GM12874 (cell line): ENCODE measurements at regions not wholly inside any gene's neighbourhood (a gene's known extent, or its start where the extent isn't known, plus 50 kb on each side); places are given as distances from the start of the nearest gene placed in this dataset.

Experiments
- TF ChIP-seq, protein P1 (sequence below): IDR thresholded peaks from 2 replicates; pipeline ENCODE4 v1.5.1; 2011; ENCODE audit warnings: low read depth, mild to moderate bottlenecking, control low read depth, low read length, moderate library complexity; ENCODE audit not compliant: insufficient read depth

GRCh38 chr2:142668420-142668819, 209.0 kb upstream of the KYNU start:
- TF ChIP-seq, protein P1, sequence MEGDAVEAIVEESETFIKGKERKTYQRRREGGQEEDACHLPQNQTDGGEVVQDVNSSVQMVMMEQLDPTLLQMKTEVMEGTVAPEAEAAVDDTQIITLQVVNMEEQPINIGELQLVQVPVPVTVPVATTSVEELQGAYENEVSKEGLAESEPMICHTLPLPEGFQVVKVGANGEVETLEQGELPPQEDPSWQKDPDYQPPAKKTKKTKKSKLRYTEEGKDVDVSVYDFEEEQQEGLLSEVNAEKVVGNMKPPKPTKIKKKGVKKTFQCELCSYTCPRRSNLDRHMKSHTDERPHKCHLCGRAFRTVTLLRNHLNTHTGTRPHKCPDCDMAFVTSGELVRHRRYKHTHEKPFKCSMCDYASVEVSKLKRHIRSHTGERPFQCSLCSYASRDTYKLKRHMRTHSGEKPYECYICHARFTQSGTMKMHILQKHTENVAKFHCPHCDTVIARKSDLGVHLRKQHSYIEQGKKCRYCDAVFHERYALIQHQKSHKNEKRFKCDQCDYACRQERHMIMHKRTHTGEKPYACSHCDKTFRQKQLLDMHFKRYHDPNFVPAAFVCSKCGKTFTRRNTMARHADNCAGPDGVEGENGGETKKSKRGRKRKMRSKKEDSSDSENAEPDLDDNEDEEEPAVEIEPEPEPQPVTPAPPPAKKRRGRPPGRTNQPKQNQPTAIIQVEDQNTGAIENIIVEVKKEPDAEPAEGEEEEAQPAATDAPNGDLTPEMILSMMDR, result no peak

- TF ChIP-seq, protein P1, result no peak
Measured at GRCh38 chr2:142665241-142665640, 212.2 kb upstream of the KYNU start.

DNA sequence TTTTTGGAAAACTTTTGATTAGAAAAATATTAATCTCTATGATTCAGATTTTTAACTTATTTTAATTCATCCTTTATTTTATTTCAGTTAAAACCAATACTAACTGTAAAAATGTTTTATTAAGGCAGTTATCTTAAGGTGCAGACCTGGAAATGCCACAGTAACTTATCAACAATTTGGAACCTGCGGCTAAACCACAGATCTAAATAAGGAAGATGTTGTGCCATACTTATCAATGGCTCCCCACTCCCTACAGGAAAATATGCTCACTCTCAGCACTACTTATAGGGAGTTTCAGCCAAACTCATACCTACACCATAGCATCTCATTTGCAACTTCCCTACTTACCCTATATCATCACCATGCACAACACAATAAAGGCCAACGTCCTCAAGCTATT, 226.9 kb upstream of the KYNU start:
- TF ChIP-seq, protein P1, result no peak

DNA sequence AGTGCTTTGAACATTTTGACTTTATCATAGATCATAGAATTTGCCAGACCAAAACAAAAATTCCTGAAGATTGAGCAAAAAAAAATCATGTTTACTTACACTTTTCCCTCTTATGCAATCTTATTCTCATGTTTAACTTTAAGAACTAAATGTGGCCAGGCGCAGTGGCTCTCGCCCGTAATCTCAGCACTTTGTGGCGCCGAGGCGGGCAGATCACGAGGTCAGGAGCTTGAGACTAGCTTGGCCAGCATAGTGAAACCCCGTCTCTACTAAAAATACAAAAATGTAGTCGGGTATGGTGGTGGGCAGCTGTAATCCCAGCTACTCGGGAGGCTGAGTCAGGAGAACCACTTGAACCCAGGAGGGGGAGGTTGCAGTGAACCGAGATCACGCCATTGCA, 227.9 kb upstream of the KYNU start:
- TF ChIP-seq, protein P1, result no peak

DNA sequence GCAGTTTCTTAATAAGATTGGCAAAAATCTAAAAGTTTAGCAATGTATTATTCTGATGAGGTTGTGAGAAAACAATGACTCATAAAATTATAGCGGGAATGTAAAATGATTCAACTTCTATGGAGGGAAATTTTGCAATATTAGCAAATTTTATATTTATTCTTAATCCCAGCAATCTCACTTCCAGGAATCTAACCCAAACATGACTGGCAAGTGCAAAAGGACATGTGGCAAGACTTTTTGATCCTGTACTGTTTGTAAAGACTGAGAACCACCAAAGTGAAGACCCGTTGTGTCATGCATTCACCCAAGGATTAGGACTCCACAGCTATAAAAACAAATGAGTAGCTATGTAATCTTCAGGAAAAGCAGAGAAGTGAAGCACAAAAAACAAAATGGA, 234.8 kb upstream of the KYNU start:
- TF ChIP-seq, protein P1, result no peak

DNA sequence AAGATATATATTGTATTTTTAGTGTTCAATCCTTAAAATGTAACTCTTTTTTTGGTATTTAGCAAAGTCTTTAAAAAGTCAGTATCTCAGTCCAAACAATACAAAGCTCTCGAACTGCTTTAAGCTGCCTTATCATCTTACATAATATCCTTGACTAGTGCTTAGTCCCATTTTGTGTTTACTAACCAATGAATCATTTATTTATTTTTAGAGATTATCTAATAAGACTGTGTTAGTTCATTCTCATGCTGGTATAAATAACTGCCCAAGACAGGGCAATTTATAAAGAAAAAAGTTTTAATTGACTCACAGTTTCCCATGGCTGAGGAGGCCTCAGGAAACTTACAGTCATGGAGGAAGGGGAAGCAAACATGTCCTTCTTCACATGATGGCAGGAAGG, 248.3 kb upstream of the KYNU start:
- TF ChIP-seq, protein P1, result no peak

- TF ChIP-seq, protein P1, result no peak
Measured at GRCh38 chr2:142621287-142621686, 256.2 kb upstream of the KYNU start.

DNA sequence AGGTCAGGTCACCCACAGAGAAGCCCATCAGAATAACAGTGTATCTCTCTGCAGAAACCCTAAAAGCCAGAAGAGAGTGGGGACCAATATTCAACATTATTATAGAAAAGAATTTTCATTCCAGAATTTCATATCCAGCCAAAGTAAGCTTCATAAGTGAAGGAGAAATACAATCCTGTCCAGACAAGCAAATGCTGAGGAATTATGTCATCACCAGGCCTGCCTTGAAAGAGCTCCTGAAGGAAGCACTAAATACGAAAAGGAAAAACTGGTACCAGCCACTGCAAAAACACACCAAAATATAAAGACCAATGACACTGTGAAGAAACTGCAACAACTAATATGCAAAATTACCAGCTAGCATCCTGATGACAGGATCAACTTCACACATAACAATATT, 260.0 kb upstream of the KYNU start:
- TF ChIP-seq, protein P1, result no peak
